K562 (cell line): ENCODE measurements at regions not wholly inside any gene's neighbourhood (a gene's known extent, or its start where the extent isn't known, plus 50 kb on each side); places are given as distances from the start of the nearest gene placed in this dataset.
A peak's percentile ranks its signal among the peaks of the same experiment; 100 is the strongest.

Experiments used
- ATAC-seq: fragments of 200-7000 bp; cut with Tn5 transposase; 3 replicates; pipeline ENCODE4 v1.9.1; 2020; ENCODE audit warnings: moderate library complexity
- BruUV-seq: library from RNA; stranded (reverse); fragments of 400-500 nt; replicated peaks from 2 replicates; lab custom pipeline; 2021; lab: Mats Ljungman, UMichigan
- CTCF ChIA-PET: fragments of 300-600 bp; formaldehyde crosslinking; extraction: SDS; loops from one replicate; lab custom pipeline; 2021; ENCODE audit warnings: low intra/inter-chr PET ratio; lab: Yijun Ruan, JAX
- POLR2A ChIA-PET: fragments of 300-600, 350-650 bp; sonication (Branson Sonifier 250); formaldehyde crosslinking; extraction: SDS; loops from one replicate; lab custom pipeline; 2021; ENCODE audit warnings: antibody characterized with exemption, inconsistent platforms; lab: Yijun Ruan, JAX
- DNase-seq, 4 experiments: peaks; one replicate each; pipeline versions ENCODE4 v3.0.0 to v3.0.0-alpha.2; 2011 to 2018; ENCODE audit warnings: low spot score in 3 of 4, mixed read lengths in 3 of 4; ENCODE audit errors: extremely low read depth in 1 of 4
- FAIRE-seq: peaks from 2 replicates; lab custom pipeline; 2011; peaks lifted over from hg19 to GRCh38; lab: Jason Lieb, UNC
- H2AFZ ChIP-seq: 2 replicates; pipeline ENCODE4 v1.6.0; 2011; ENCODE audit warnings: low read depth, low read length, control low read depth, inconsistent platforms
- H3K27ac ChIP-seq: fragments of 200-600 bp; 3 replicates; pipeline ENCODE4 v1.8.0; 2011; ENCODE audit warnings: low read depth, mild to moderate bottlenecking, control low read depth, inconsistent platforms, low read length, moderate library complexity, mixed read lengths; ENCODE audit errors: extremely low read depth
- H3K27me3 ChIP-seq, 2 experiments: fragments of 300-600 bp in 1 of 2; 2 replicates in 1 of 2; 3 replicates in 1 of 2; pipeline versions ENCODE4 v1.6.0 to v1.8.0; 2011; ENCODE audit warnings: inconsistent platforms in 2 of 2, low read length in 2 of 2, mild to moderate bottlenecking in 1 of 2, mixed read lengths in 1 of 2, moderate library complexity in 1 of 2; ENCODE audit not compliant: control insufficient read depth in 2 of 2, insufficient read depth in 2 of 2
- H3K36me3 ChIP-seq: fragments of 300-600 bp; 3 replicates; pipeline ENCODE4 v1.8.0; 2011; ENCODE audit warnings: mild to moderate bottlenecking, low read length, inconsistent platforms; ENCODE audit not compliant: control insufficient read depth, insufficient read depth
- H3K4me1 ChIP-seq, 2 experiments: fragments of 200-600 bp in 1 of 2; replicated peaks in 1 of 2; 2 replicates in 1 of 2; 3 replicates in 1 of 2; pipeline versions ENCODE4 v1.5.1 to v1.8.0; 2011; ENCODE audit warnings: inconsistent platforms in 2 of 2, low read length in 2 of 2, mild to moderate bottlenecking in 1 of 2, mixed read lengths in 1 of 2, moderate library complexity in 1 of 2; ENCODE audit not compliant: control insufficient read depth in 2 of 2, insufficient read depth in 2 of 2
- H3K4me2 ChIP-seq: 2 replicates; pipeline ENCODE4 v1.6.1; 2011; ENCODE audit warnings: low read length, control low read depth, inconsistent platforms, mixed read lengths; ENCODE audit not compliant: insufficient read depth
- H3K4me3 ChIP-seq: fragments of 200-600 bp; sonication (generic), shearing (Covaris generic); 2 replicates; pipeline ENCODE4 v1.5.1; 2016; ENCODE audit warnings: control low read depth, inconsistent platforms
- H3K79me2 ChIP-seq: fragments of 200-600 bp; 3 replicates; pipeline ENCODE4 v1.8.0; 2011; ENCODE audit warnings: low read length, inconsistent platforms; ENCODE audit not compliant: control insufficient read depth, insufficient read depth
- H3K9ac ChIP-seq, 2 experiments: 2 replicates each; pipeline versions ENCODE4 v1.6.0 to v1.6.1; 2011; ENCODE audit warnings: low read depth in 2 of 2, low read length in 2 of 2, control low read depth in 1 of 2, inconsistent platforms in 1 of 2, mild to moderate bottlenecking in 1 of 2, mixed read lengths in 1 of 2; ENCODE audit not compliant: insufficient read depth in 1 of 2
- H3K9me1 ChIP-seq: one replicate; pipeline ENCODE4 v1.6.0; 2011; ENCODE audit warnings: inconsistent platforms, mild to moderate bottlenecking, low read length, moderate library complexity; ENCODE audit not compliant: control insufficient read depth, insufficient read depth
- H3K9me3 ChIP-seq: replicated peaks from 2 replicates; pipeline ENCODE4 v1.5.1; 2011; ENCODE audit warnings: low read depth, low read length, inconsistent platforms; ENCODE audit not compliant: control insufficient read depth, insufficient read depth
- H4K20me1 ChIP-seq: replicated peaks from 2 replicates; pipeline ENCODE4 v1.6.1; 2011; ENCODE audit warnings: low read length, inconsistent platforms, mixed read lengths; ENCODE audit not compliant: control insufficient read depth, insufficient read depth
- ERF ChIP-seq: fragments of 450-650 bp; formaldehyde crosslinking; IDR thresholded peaks from 2 replicates; pipeline ENCODE4 v1.4.0; 2020; ENCODE audit warnings: mild to moderate bottlenecking, mixed read lengths
- POU5F1 ChIP-seq: fragments of 150-350 bp; IDR thresholded peaks from 2 replicates; pipeline ENCODE4 v1.6.1; 2014; ENCODE audit warnings: borderline replicate concordance, low read length, low read depth, mild to moderate bottlenecking; ENCODE audit not compliant: partially characterized antibody
- RAD21 ChIP-seq, 2 experiments: fragments of 250-450 bp in 1 of 2; fragments of 450-650 bp in 1 of 2; sonication (Bioruptor Pico) in 1 of 2; formaldehyde crosslinking in 1 of 2; IDR thresholded peaks in 1 of 2; conservative IDR thresholded peaks in 1 of 2; 2 replicates each; pipeline versions ENCODE4 v1.4.0 to v1.8.0; 2020 to 2022; ENCODE audit warnings: mild to moderate bottlenecking in 2 of 2, moderate library complexity in 1 of 2
- TAF15 ChIP-seq: fragments of 200-400 bp; formaldehyde crosslinking; IDR thresholded peaks from 2 replicates; pipeline ENCODE4 v1.6.1; 2017; ENCODE audit warnings: mild to moderate bottlenecking, low read depth, low read length, moderate library complexity
- ZNF274 ChIP-seq: IDR thresholded peaks from 2 replicates; pipeline ENCODE4 v1.6.1; 2011; ENCODE audit warnings: low read depth, mild to moderate bottlenecking, low read length, moderate library complexity, borderline replicate concordance
- ZNF3 ChIP-seq: fragments of 250-450 bp; sonication (Bioruptor Pico); IDR thresholded peaks from 2 replicates; pipeline ENCODE4 v1.5.0; 2021; ENCODE audit warnings: mild to moderate bottlenecking, moderate library complexity
- ZNF695 ChIP-seq: fragments of 450-650 bp; formaldehyde crosslinking; IDR thresholded peaks from 2 replicates; pipeline ENCODE4 v1.4.0; 2020; ENCODE audit warnings: mild to moderate bottlenecking, moderate library complexity
- WGBS: fragments of 100-300 bp; shearing (Covaris generic); methylation state at CpG from one replicate; pipeline ENCODE4 v1.1.6; 2016; ENCODE audit warnings: low coverage, mixed read lengths; ENCODE audit not compliant: insufficient coverage; ENCODE audit errors: missing lambda C conversion rate; 5-methylcytosine and 5-hydroxymethylcytosine counted together
- in situ Hi-C: fragments of 300-500 bp; cut with MboI; formaldehyde crosslinking; loops from 4 replicates; pipeline ENCODE4 v1.15.0; 2018; ENCODE audit warnings: inconsistent platforms, mixed read lengths
- intact Hi-C: fragments of 100-400 bp; cut with micrococcal nuclease; formaldehyde crosslinking; loops from 2 replicates; pipeline ENCODE4 v1.14.2; 2022
- TF ChIP-seq, protein P1 (sequence below), 3 experiments: IDR thresholded peaks in 2 of 3; conservative IDR thresholded peaks in 1 of 3; 2 replicates each; pipeline ENCODE4 v1.5.1; 2011 to 2012; ENCODE audit warnings: low read length in 3 of 3, mild to moderate bottlenecking in 3 of 3, control low read depth in 2 of 3, improper control_type of control experiment in 1 of 3, inconsistent platforms in 1 of 3, low read depth in 1 of 3, mixed read lengths in 1 of 3, moderate library complexity in 1 of 3; ENCODE audit not compliant: insufficient read depth in 2 of 3
- TF ChIP-seq, protein P2 (sequence below): fragments of 250-450 bp; sonication (Bioruptor Pico); IDR thresholded peaks from 2 replicates; pipeline ENCODE4 v1.8.0; 2021; ENCODE audit warnings: moderate library complexity, mild to moderate bottlenecking, inconsistent platforms

GRCh38 chr2:67471681-67472080 is 74.5 kb downstream of the ETAA1 start (continued):
- TF ChIP-seq RAD21 (CRISPR knock-in tag; conservative IDR thresholded peaks at IDR 0.05 in 1 of 2, IDR thresholded peaks at IDR 0.05 in 1 of 2) (no peak), POU5F1 (no peak), ZNF3 (CRISPR knock-in tag) (no peak), ERF (CRISPR knock-in tag) (no peak)

DNA sequence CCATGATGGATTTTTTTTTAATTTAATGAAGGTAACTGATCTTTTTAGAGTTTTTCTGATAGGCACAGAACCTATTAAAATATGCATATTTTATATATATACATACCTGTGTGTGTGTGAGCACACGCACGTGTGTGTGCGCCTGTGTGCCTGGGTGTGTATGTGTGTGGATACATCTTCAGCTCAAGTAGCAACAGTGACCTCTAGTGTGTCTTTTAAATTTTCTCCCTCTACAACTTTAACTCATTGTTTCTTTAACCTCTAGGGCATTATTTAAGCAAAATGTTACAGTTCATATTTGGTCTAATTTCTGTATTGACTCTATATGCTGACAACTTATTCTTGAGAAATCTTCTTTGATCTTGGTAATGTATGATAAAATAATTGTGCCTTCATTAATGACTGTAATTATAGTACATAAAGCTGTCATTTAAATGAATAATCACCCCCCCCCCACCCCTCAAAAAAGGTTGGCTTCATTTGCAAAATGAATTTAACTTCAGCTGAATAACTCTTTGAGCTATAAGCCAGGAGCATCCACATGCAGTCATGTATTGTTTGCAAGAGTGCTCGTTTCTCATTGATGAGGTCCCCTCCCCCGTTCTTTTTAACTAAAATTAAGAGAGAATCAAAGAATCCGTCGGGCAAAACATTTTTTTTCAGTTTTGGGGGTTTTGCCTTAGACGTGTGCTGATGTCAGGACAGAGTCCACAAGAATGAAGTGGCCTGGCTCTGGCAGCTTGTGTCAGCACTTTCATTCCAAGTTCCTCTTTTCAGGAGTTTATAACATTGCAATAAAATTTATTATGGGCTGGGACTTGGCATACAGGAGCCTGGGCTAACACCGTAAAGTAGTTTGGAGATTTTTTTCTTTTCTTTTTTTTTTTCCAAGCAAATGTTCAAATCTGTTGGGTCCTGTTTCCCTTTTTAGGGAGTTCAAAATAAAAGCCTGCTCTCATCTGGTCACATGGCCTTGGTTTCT is 80.0 kb downstream of the ETAA1 start:
- H2AFZ ChIP-seq: no peak overlapping the region
- no peaks in the 10 kb centered on the region for H3K9me3 ChIP-seq
- H3K9me1 ChIP-seq: no peaks in the 10 kb centered on the region
- H3K36me3 ChIP-seq: no peaks in the 10 kb centered on the region
- in situ Hi-C loops: no loop called here
- peak; percentile 61 for FAIRE-seq
- no peaks in the 10 kb centered on the region for H3K79me2 ChIP-seq
- H3K4me3 ChIP-seq: no peak overlapping the region
- intact Hi-C loops: loop anchor here (10.0 kb wide), 3 partner anchors 782 to 1042 kb away; partner anchors contain the start of gene MEIS1
- WGBS: 0% methylated on average over 9 of the region's 9 CpGs
- POLR2A ChIA-PET: no interaction called here
- H3K4me2 ChIP-seq: no peak overlapping the region
- BruUV-seq: no TSS peak
- no peaks in the 10 kb centered on the region for H3K4me1 ChIP-seq
- H3K9ac ChIP-seq: no peak overlapping the region
- no peak overlapping the region for H3K27ac ChIP-seq
- peak; percentile 71 for ATAC-seq
- H4K20me1 ChIP-seq: no peaks in the 10 kb centered on the region; the same call in 1 of the 2 replicates
- CTCF ChIA-PET: interaction anchor here (0.6 kb wide), 1 partner anchor 1905 kb away, joined by 3 read pairs; no protein-coding TSS in a partner anchor
- H3K27me3 ChIP-seq: no peaks in the 10 kb centered on the region
- DNase-seq: peak in 3 of 4 experiments; percentile 11 to 18 (median 14)
- TF ChIP-seq ZNF274 (no peak), RAD21 (CRISPR knock-in tag; conservative IDR thresholded peaks at IDR 0.05 in 1 of 2, IDR thresholded peaks at IDR 0.05 in 1 of 2) (peak; percentile 39 to 58; a peak in 3 of 4 replicates), ZNF695 (CRISPR knock-in tag) (no peak), TAF15 (no peak)
- TF ChIP-seq, protein P1, sequence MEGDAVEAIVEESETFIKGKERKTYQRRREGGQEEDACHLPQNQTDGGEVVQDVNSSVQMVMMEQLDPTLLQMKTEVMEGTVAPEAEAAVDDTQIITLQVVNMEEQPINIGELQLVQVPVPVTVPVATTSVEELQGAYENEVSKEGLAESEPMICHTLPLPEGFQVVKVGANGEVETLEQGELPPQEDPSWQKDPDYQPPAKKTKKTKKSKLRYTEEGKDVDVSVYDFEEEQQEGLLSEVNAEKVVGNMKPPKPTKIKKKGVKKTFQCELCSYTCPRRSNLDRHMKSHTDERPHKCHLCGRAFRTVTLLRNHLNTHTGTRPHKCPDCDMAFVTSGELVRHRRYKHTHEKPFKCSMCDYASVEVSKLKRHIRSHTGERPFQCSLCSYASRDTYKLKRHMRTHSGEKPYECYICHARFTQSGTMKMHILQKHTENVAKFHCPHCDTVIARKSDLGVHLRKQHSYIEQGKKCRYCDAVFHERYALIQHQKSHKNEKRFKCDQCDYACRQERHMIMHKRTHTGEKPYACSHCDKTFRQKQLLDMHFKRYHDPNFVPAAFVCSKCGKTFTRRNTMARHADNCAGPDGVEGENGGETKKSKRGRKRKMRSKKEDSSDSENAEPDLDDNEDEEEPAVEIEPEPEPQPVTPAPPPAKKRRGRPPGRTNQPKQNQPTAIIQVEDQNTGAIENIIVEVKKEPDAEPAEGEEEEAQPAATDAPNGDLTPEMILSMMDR (IDR thresholded peaks at IDR 0.05 in 2 of 3, conservative IDR thresholded peaks at IDR 0.05 in 1 of 3; ENCODE audit: insufficient read depth in 2 of 3, low read depth in 1 of 3, low read length in 3 of 3): peak in 2 of 3 experiments; percentile 52; a peak in 5 of 6 replicates
- TF ChIP-seq, protein P2, sequence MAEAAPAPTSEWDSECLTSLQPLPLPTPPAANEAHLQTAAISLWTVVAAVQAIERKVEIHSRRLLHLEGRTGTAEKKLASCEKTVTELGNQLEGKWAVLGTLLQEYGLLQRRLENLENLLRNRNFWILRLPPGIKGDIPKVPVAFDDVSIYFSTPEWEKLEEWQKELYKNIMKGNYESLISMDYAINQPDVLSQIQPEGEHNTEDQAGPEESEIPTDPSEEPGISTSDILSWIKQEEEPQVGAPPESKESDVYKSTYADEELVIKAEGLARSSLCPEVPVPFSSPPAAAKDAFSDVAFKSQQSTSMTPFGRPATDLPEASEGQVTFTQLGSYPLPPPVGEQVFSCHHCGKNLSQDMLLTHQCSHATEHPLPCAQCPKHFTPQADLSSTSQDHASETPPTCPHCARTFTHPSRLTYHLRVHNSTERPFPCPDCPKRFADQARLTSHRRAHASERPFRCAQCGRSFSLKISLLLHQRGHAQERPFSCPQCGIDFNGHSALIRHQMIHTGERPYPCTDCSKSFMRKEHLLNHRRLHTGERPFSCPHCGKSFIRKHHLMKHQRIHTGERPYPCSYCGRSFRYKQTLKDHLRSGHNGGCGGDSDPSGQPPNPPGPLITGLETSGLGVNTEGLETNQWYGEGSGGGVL: no peak
